ENCODE measurements at regions not wholly inside any gene's neighbourhood (a gene's known extent, or its start where the extent isn't known, plus 50 kb on each side); places are given as distances from the start of the nearest gene placed in this dataset.

DNA sequence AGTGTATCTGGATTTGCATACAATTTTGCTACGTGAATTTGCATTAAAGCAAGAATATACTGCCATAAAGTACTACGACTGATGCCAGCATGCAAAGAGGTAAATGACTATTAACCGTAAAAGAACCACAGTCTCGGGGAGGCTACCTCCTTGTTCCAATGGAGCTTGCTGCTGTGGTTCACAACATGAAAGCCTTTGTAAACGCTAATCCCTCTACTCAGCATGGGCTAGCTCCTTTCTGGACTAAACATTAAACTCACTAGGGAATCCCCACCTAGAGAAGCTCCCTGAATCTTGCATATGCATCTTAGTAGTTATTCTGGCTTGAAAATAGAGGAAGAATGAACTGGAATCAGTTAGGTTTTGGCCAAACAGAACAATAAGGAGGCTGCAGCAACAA lies 60.5 kb upstream of the ARHGAP32 start:
- no peak for TF ChIP-seq CTCF (IDR thresholded peaks at IDR 0.05; ENCODE audit: borderline replicate concordance, extremely low read depth, low read length, poor library complexity, severe bottlenecking)
- no peak for TF ChIP-seq EZH2 (IDR thresholded peaks at IDR 0.05; ENCODE audit: borderline replicate concordance, low read depth, low read length, severe bottlenecking)

Measured in DND-41 (cell line).